ENCODE measurements at regions not wholly inside any gene's neighbourhood (a gene's known extent, or its start where the extent isn't known, plus 50 kb on each side); places are given as distances from the start of the nearest gene placed in this dataset.
"Not testable (repeated sequence)": the region's sequence is repeated elsewhere in the genome, so short reads cannot be mapped to it uniquely, and the experiment has no call there.

GRCh38 chr5:15283076-15283475 lies 216.9 kb upstream of the FBXL7 start:
- no peak for TF ChIP-seq CTCF (IDR thresholded peaks at IDR 0.05; ENCODE audit: control insufficient read depth, extremely low read depth, insufficient read depth)
- DNase-seq (ENCODE audit: low read depth) = no peak

GRCh38 chr5:15282611-15283010 lies 217.4 kb upstream of the FBXL7 start:
- no peak for DNase-seq (ENCODE audit: low read depth)
- no peak overlapping the region for H3K4me3 ChIP-seq (ENCODE audit: low read depth, low read length)
- TF ChIP-seq CTCF (IDR thresholded peaks at IDR 0.05; ENCODE audit: control insufficient read depth, extremely low read depth, insufficient read depth) = no peak

More at GRCh38 chr5:15283076-15283475, 216.9 kb upstream of the FBXL7 start:
- no peak overlapping the region for H3K4me3 ChIP-seq (ENCODE audit: low read depth, low read length)

GRCh38 chr5:15271596-15271995 lies 228.4 kb upstream of the FBXL7 start:
- H3K4me3 ChIP-seq (ENCODE audit: low read depth, low read length); DNase-seq (ENCODE audit: low read depth): not testable (repeated sequence)

GRCh38 chr5:15267966-15268365 lies 232.0 kb upstream of the FBXL7 start:
- DNase-seq (ENCODE audit: low read depth) = no peak
- no peak for TF ChIP-seq CTCF (IDR thresholded peaks at IDR 0.05; ENCODE audit: control insufficient read depth, extremely low read depth, insufficient read depth)
- H3K4me3 ChIP-seq (ENCODE audit: low read depth, low read length) = no peak overlapping the region

- no peak overlapping the region for H3K4me3 ChIP-seq (ENCODE audit: low read depth, low read length)
- DNase-seq (ENCODE audit: low read depth) = no peak
- no peak for TF ChIP-seq CTCF (IDR thresholded peaks at IDR 0.05; ENCODE audit: control insufficient read depth, extremely low read depth, insufficient read depth)
Observed at GRCh38 chr5:15266841-15267240, 233.1 kb upstream of the FBXL7 start.

GRCh38 chr5:15266229-15266628 lies 233.8 kb upstream of the FBXL7 start:
- no peak overlapping the region for H3K4me3 ChIP-seq (ENCODE audit: low read depth, low read length)
- no peak for TF ChIP-seq CTCF (IDR thresholded peaks at IDR 0.05; ENCODE audit: control insufficient read depth, extremely low read depth, insufficient read depth)
- no peak for DNase-seq (ENCODE audit: low read depth)

GRCh38 chr5:15263942-15264341 lies 236.0 kb upstream of the FBXL7 start:
- no peak for TF ChIP-seq CTCF (IDR thresholded peaks at IDR 0.05; ENCODE audit: control insufficient read depth, extremely low read depth, insufficient read depth)
- DNase-seq (ENCODE audit: low read depth) = no peak
- H3K4me3 ChIP-seq (ENCODE audit: low read depth, low read length) = no peak overlapping the region
